CD4-positive, alpha-beta T cell treated with Interleukin-15 for 4 hours (primary cell): ENCODE measurements at regions not wholly inside any gene's neighbourhood (a gene's known extent, or its start where the extent isn't known, plus 50 kb on each side); places are given as distances from the start of the nearest gene placed in this dataset.

Source experiments
- DNase-seq: peaks from one replicate; pipeline ENCODE4 v3.0.0-alpha.2; 2020; ENCODE audit warnings: low spot score

DNA sequence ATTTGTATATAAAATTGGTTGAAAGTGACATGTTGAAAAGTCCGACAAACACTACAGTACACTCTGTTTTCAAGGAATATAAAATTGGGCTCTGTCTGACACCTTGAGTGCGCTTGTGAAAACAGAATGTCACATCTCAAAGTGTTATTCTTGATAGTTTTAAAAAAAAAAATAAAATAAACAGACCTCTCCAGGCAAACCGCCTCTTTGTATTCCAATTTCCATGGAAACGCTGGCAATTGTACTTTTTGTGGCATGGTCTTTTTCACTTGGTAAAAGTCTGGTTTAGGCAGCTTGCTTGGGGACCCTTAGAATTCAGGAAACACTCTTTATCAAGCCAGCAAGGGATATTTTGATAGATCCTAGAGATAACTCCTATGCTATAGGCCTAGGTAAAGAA, 302.5 kb downstream of the RAB28 start:
- no peak for DNase-seq

GRCh38 chr4:13180701-13181100, 303.4 kb downstream of the RAB28 start:
- DNase-seq: no peak

DNA sequence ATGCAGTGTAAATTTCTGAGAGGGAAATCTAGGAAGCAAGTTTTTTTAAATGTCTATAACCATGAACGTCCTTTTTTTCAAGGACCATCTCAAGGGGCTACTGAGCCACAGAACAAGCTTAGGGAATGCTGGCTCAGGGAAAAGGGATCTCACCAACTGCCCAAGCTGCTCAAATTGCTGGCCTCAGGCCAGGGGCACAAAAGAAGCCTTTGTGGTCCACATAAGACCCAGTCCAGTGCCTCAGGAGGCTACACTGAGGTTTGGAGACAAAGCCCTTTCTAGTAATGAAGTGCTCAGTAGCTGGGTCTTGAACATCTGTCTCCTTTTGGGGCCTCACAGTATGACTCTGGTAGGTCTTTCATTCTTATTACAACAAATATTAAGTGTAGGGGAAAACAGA, 305.5 kb downstream of the RAB28 start:
- no peak for DNase-seq

- DNase-seq: no peak
Observed at GRCh38 chr4:13176741-13177142, 307.4 kb downstream of the RAB28 start.

GRCh38 chr4:13174926-13175325, 309.2 kb downstream of the RAB28 start:
- DNase-seq: no peak

- DNase-seq: no peak
Observed at GRCh38 chr4:13174001-13174400, 310.1 kb downstream of the RAB28 start.

GRCh38 chr4:13171292-13172057, 312.7 kb downstream of the RAB28 start:
- DNase-seq: no peak

DNA sequence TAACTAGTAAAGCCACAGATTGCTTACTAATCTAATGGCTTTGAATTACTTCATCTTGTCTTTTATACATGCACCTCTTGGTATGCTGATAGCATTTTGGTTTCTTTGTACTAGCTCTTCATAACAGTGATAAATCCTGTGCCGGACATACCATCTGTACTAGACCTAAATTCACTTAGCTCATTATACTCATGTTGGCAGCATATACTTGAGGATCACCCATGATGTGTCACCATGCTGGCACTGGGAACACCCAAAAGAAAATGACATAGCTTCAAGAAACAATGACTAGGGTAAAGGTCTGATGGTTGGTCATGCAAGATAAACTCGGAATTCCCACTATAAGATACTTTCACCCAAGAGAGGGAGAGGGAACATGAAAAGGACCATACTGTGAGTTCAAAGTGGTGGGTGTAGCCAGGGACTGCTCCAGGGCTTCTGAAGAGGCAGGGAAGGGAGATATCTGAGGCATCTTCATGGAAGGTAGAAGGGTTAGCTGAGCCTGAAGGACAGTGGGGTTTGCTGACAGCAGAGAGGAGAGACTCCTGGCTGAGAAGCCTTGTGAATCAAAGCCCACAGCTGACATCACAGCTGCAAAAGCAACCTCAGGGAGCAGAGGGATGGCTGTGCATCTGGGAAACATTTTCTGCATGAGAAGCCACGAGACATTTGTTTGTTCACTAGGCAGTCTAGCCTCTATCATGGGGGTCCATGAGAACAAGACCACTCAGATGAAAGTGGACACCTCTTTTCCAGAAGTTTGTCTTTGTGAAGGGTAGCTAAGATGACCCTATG, 314.2 kb downstream of the RAB28 start:
- no peak for DNase-seq

DNA sequence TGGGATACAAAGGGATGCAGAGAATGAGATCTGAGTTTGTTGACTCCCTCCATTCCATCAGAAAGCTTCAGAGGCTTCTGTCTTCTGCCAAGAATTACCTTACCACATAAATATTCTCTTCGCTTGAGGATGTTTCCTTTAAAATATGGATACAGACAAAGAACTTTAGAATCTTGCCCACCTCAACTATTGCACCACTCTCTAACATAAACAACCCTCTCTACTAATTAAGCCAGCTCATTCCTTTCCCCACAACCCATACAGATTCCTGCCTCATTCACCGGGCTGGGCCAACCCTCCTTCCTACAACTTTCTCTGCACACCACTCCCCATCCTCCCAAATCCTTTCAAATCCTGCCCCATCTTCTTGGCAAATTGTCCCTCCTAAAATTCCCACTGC, 315.8 kb downstream of the RAB28 start:
- DNase-seq: no peak

DNA sequence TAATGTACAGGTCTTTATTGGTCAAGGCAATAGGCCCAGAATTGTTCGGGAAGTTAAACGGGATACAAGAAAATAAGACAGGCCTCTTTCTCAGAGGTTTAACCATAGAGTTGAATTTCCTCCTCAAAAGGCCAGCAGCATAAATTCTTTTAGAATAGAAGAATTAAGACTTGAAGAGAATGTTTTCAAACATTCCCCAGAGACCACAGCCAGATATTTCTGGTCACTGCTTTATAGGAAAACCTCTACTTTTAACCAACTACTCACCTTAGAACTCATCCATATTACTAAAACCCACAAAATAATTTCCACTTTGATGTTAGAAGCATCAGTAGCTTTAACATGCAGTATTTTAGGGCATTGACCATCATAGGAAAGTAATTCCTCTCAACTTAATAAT, 317.9 kb downstream of the RAB28 start:
- no peak for DNase-seq

DNA sequence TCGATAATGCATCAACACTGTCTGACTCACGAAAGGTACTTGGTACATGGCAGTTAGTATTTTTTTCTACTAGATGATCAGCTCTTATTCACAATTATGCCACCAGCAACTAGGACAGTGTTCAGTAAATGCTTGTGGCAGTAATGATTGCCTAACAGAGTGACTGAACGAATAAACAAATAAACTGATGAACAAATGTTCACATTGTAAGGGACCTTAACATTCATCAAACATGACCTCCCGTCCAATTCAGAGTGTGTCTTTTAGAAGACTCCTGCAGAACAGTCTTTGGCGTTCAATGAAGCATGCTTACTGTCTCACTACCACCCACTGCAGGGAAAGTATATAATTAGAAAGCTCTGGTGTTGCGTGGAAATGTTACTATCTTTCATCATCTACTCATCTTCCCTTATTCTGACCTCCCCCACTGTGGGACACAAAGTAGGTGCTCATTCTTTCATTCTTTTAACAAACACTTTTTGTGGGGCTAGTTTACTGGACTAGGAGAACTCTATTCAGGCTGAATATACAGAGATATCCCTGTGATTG, 319.3 kb downstream of the RAB28 start:
- no peak for DNase-seq

- no peak for DNase-seq
Observed at GRCh38 chr4:13162886-13163285, 321.3 kb downstream of the RAB28 start.

- no peak for DNase-seq
Observed at GRCh38 chr4:13160920-13161319, 323.2 kb downstream of the RAB28 start.

GRCh38 chr4:13159041-13159620, 325.0 kb downstream of the RAB28 start:
- DNase-seq: no peak

- no peak for DNase-seq
Observed at GRCh38 chr4:13151194-13151593, 332.9 kb downstream of the RAB28 start.

GRCh38 chr4:13143222-13144070, 340.7 kb downstream of the RAB28 start:
- DNase-seq: no peak

- DNase-seq: no peak
Observed at GRCh38 chr4:13142726-13143125, 341.4 kb downstream of the RAB28 start.

DNA sequence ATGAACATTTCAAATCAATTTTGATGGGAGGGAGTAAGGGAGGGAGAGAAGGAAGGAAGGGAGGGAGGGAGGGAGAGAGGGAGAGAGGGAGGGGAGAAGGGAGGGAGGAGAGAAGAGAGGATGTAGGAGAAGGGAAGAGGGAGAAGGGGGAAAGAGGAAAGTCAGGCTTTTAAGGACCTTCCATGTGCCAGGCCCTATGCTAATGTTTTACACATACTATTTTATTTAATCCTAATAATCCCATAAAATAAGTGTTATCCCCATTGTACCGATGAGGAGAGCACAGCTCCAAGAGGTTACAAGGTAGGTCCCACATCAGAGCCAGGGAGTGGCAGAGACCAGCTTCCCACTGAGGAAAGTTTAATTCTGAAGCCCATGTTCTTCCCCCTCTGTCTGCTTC, 341.9 kb downstream of the RAB28 start:
- DNase-seq: no peak

DNA sequence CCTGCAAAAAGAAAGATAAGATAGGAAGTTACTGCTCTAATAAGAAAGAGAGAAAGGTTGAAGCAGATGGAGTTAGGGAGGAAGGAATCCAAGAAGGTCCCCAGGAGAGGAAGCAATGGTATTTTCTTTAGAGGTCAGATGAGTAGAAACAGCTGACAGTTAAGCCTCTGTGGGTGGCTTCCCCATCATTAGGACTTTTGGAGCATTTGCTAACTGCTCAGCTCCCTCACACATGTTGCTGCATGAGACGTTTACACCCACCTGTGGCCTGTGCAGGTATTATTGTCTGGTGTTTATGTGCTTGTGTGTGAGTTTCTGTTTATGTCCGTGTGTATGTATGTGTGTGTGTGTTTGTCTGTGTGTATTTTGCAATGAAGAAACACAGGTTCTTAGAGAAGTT, 346.8 kb downstream of the RAB28 start:
- no peak for DNase-seq

- no peak for DNase-seq
Observed at GRCh38 chr4:13133700-13134099, 350.4 kb downstream of the RAB28 start.

- DNase-seq: no peak
Observed at GRCh38 chr4:13130848-13131247, 353.3 kb downstream of the RAB28 start.

- DNase-seq: no peak
Observed at GRCh38 chr4:13129095-13129494, 355.0 kb downstream of the RAB28 start.
